HepG2 (cell line): ENCODE measurements at regions not wholly inside any gene's neighbourhood (a gene's known extent, or its start where the extent isn't known, plus 50 kb on each side); places are given as distances from the start of the nearest gene placed in this dataset.

Experiments
- ATAC-seq: fragments of 200-7000 bp; cut with Tn5 transposase; 3 replicates; pipeline ENCODE4 v1.9.1; 2020; ENCODE audit warnings: mild to moderate bottlenecking, moderate library complexity
- BruUV-seq: library from RNA; stranded (reverse); fragments of 400-500 nt; replicated peaks from 2 replicates; lab custom pipeline; 2021; lab: Mats Ljungman, UMichigan
- CTCF ChIA-PET: fragments of 300-600 bp; formaldehyde crosslinking; extraction: SDS; loops from one replicate; lab custom pipeline; 2021; ENCODE audit warnings: low total read pairs, inconsistent platforms, low intra/inter-chr PET ratio; lab: Yijun Ruan, JAX
- POLR2A ChIA-PET: fragments of 350-600 bp; sonication (Branson Sonifier 250); formaldehyde crosslinking; loops from one replicate; lab custom pipeline; 2020; ENCODE audit warnings: antibody characterized with exemption, inconsistent platforms; lab: Yijun Ruan, JAX
- DNase-seq: peaks from one replicate; pipeline ENCODE4 v3.0.0-alpha.2; 2015; ENCODE audit warnings: low spot score
- FAIRE-seq: peaks from 3 replicates; lab custom pipeline; 2011; peaks lifted over from hg19 to GRCh38; lab: Jason Lieb, UNC
- H2AFZ ChIP-seq: one replicate; pipeline ENCODE4 v1.6.1; 2011; ENCODE audit warnings: low read length, inconsistent platforms
- H3K27ac ChIP-seq: fragments of 300-600 bp; 3 replicates; pipeline ENCODE4 v1.8.0; 2011; ENCODE audit warnings: mixed run types, mild to moderate bottlenecking, mixed read lengths, low read length, inconsistent platforms; ENCODE audit not compliant: insufficient read depth; ENCODE audit errors: extremely low read length
- H3K27me3 ChIP-seq, 2 experiments: fragments of 200-600 bp in 1 of 2; 2 replicates in 1 of 2; 3 replicates in 1 of 2; pipeline versions ENCODE4 v1.6.0 to v1.8.0; 2011; ENCODE audit warnings: low read length in 2 of 2, mild to moderate bottlenecking in 2 of 2, moderate library complexity in 2 of 2, inconsistent platforms in 1 of 2; ENCODE audit not compliant: insufficient read depth in 2 of 2, control insufficient read depth in 1 of 2
- H3K36me3 ChIP-seq, 2 experiments: fragments of 200-600 bp in 1 of 2; replicated peaks in 1 of 2; 2 replicates in 1 of 2; 3 replicates in 1 of 2; pipeline versions ENCODE4 v1.5.1 to v1.8.0; 2011; ENCODE audit warnings: low read length in 2 of 2, inconsistent platforms in 1 of 2; ENCODE audit not compliant: insufficient read depth in 2 of 2, control insufficient read depth in 1 of 2
- H3K4me1 ChIP-seq: 2 replicates; pipeline ENCODE4 v1.5.1; 2012; ENCODE audit warnings: low read length, inconsistent platforms; ENCODE audit not compliant: insufficient read depth
- H3K4me2 ChIP-seq: 2 replicates; pipeline ENCODE4 v1.6.0; 2011; ENCODE audit warnings: low read depth, low read length, inconsistent platforms
- H3K4me3 ChIP-seq, 3 experiments: fragments of 200-600 bp in 1 of 3; sonication (generic), shearing (Covaris generic) in 1 of 3; replicated peaks in 1 of 3; 2 replicates each; pipeline ENCODE4 v1.5.1; 2011 to 2016; ENCODE audit warnings: low read length in 3 of 3, inconsistent platforms in 2 of 3, low read depth in 2 of 3, mild to moderate bottlenecking in 2 of 3, control low read depth in 1 of 3, mixed read lengths in 1 of 3; ENCODE audit not compliant: insufficient read depth in 1 of 3
- H3K79me2 ChIP-seq: one replicate; pipeline ENCODE4 v1.6.1; 2011; ENCODE audit warnings: low read length, inconsistent platforms; ENCODE audit not compliant: insufficient read depth
- H3K9ac ChIP-seq: 2 replicates; pipeline ENCODE4 v1.6.0; 2011; ENCODE audit warnings: mild to moderate bottlenecking, low read depth, low read length, inconsistent platforms; ENCODE audit not compliant: insufficient read depth
- H3K9me3 ChIP-seq: 2 replicates; pipeline ENCODE4 v1.5.1; 2012; ENCODE audit warnings: mild to moderate bottlenecking, low read length
- H4K20me1 ChIP-seq: 2 replicates; pipeline ENCODE4 v1.6.0; 2011; ENCODE audit warnings: inconsistent platforms, mild to moderate bottlenecking, low read length, moderate library complexity; ENCODE audit not compliant: insufficient read depth
- ATF1 ChIP-seq: IDR thresholded peaks from 2 replicates; pipeline ENCODE4 v1.6.1; 2016; ENCODE audit warnings: mild to moderate bottlenecking, control low read depth
- FLYWCH1 ChIP-seq: sonication (generic); formaldehyde crosslinking; IDR thresholded peaks from 2 replicates; pipeline ENCODE4 v1.8.1; 2023; ENCODE audit warnings: mild to moderate bottlenecking, missing genetic modification reagents
- HNRNPUL1 ChIP-seq: fragments of 200-400 bp; formaldehyde crosslinking; IDR thresholded peaks from 2 replicates; pipeline ENCODE4 v1.6.1; 2017; ENCODE audit warnings: low read depth, mild to moderate bottlenecking, low read length, moderate library complexity
- JUN ChIP-seq: sonication (generic); formaldehyde crosslinking; IDR thresholded peaks from 2 replicates; pipeline ENCODE4 v1.4.0; 2020; ENCODE audit warnings: mild to moderate bottlenecking, missing genetic modification reagents
- NFKB2 ChIP-seq: sonication (generic); formaldehyde crosslinking; IDR thresholded peaks from 2 replicates; pipeline ENCODE4 v1.4.0; 2020; ENCODE audit warnings: missing genetic modification reagents, borderline replicate concordance
- ONECUT2 ChIP-seq: sonication (generic); formaldehyde crosslinking; IDR thresholded peaks from 2 replicates; pipeline ENCODE4 v1.4.0; 2020; ENCODE audit warnings: missing genetic modification reagents
- POLR2AphosphoS2 ChIP-seq: IDR thresholded peaks from 2 replicates; pipeline ENCODE4 v1.6.1; 2011; ENCODE audit warnings: low read depth, low read length, improper control_type of control experiment
- SNAI1 ChIP-seq: sonication (generic); formaldehyde crosslinking; IDR thresholded peaks from 2 replicates; pipeline ENCODE4 v1.5.0; 2020; ENCODE audit warnings: mild to moderate bottlenecking, missing genetic modification reagents, borderline replicate concordance
- TAF15 ChIP-seq: fragments of 200-400 bp; formaldehyde crosslinking; IDR thresholded peaks from one replicate; pipeline ENCODE4 v1.6.1; 2018; ENCODE audit warnings: mild to moderate bottlenecking, low read depth, low read length; ENCODE audit not compliant: poor library complexity, severe bottlenecking
- TP53 ChIP-seq: sonication (generic); formaldehyde crosslinking; conservative IDR thresholded peaks from 2 replicates; pipeline ENCODE4 v1.4.0; 2020; ENCODE audit warnings: missing genetic modification reagents
- ZFX ChIP-seq: sonication (generic); formaldehyde crosslinking; IDR thresholded peaks from 2 replicates; pipeline ENCODE4 v1.4.0; 2020; ENCODE audit warnings: mild to moderate bottlenecking, low read depth, missing genetic modification reagents, moderate library complexity
- ZNF563 ChIP-seq: sonication (generic); formaldehyde crosslinking; IDR thresholded peaks from 2 replicates; pipeline ENCODE4 v1.8.0; 2022; ENCODE audit warnings: mild to moderate bottlenecking, moderate library complexity, missing genetic modification reagents
- ZSCAN20 ChIP-seq: sonication (generic); formaldehyde crosslinking; IDR thresholded peaks from 2 replicates; pipeline ENCODE4 v1.4.0; 2020; ENCODE audit warnings: missing genetic modification reagents, mild to moderate bottlenecking, borderline replicate concordance
- WGBS: methylation state at CpG from one replicate; pipeline ENCODE4 v1.1.6; 2017; ENCODE audit warnings: low lambda C conversion rate; 5-methylcytosine and 5-hydroxymethylcytosine counted together
- in situ Hi-C: cut with HindIII; loops from 2 replicates; pipeline ENCODE4 v1.10.0; 2017; ENCODE audit warnings: low pct_unique_long_range_greater_than_20kb; ENCODE audit not compliant: extremely low pct_ligation_motif_present
- intact Hi-C: fragments of 100-400 bp; cut with micrococcal nuclease; formaldehyde crosslinking; loops from one replicate; pipeline ENCODE4 v1.10.0; 2022; ENCODE audit not compliant: unreplicated experiment
- TF ChIP-seq, protein P1 (sequence below): sonication (generic); formaldehyde crosslinking; IDR thresholded peaks from 2 replicates; pipeline ENCODE4 v1.5.1; 2020; ENCODE audit warnings: missing genetic modification reagents, mild to moderate bottlenecking, borderline replicate concordance

- TF ChIP-seq TAF15 = no peak
Measured at GRCh38 chr13:88602786-88603777, 931.9 kb downstream of the SLITRK5 start (continued).

GRCh38 chr13:88617176-88617575 lies 946.0 kb downstream of the SLITRK5 start:
- no peak overlapping the region for H3K4me3 ChIP-seq
- H2AFZ ChIP-seq = no peak overlapping the region
- no peaks in the 10 kb centered on the region for H3K4me1 ChIP-seq
- H3K4me2 ChIP-seq = no peak overlapping the region
- POLR2A ChIA-PET = no interaction called here
- no peaks in the 10 kb centered on the region for H3K79me2 ChIP-seq
- peaks cover 49% of the 10 kb centered on the region for H3K9me3 ChIP-seq
- TF ChIP-seq ONECUT2 (CRISPR knock-in tag) = no peak
- no peak for TF ChIP-seq TP53 (CRISPR knock-in tag)
- no peak for TF ChIP-seq ZSCAN20
- intact Hi-C loops = no loop called here
- H3K9ac ChIP-seq = no peak overlapping the region
- WGBS = 1% methylated on average over 3 of the region's 3 CpGs
- BruUV-seq = no TSS peak
- no peaks in the 10 kb centered on the region for H4K20me1 ChIP-seq
- no peak overlapping the region for H3K27ac ChIP-seq
- H3K27me3 ChIP-seq = no peaks in the 10 kb centered on the region
- CTCF ChIA-PET = no interaction called here
- DNase-seq (no peak), ATAC-seq (no peak), FAIRE-seq (no peak)
- in situ Hi-C loops = no loop called here
- no peaks in the 10 kb centered on the region for H3K36me3 ChIP-seq

GRCh38 chr13:88622362-88622973 lies 951.3 kb downstream of the SLITRK5 start:
- no peak for DNase-seq
- no TSS peak for BruUV-seq
- Histone ChIP-seq H3K4me2 (no peak overlapping the region), H3K36me3 (no peaks in the 10 kb centered on the region), H3K4me1 (no peaks in the 10 kb centered on the region), H3K9me3 (peaks cover 51% of the 10 kb centered on the region), H3K27ac (no peak overlapping the region), H3K9ac (no peak overlapping the region), H3K4me3 (no peak overlapping the region), H4K20me1 (no peaks in the 10 kb centered on the region), H2AFZ (no peak overlapping the region), H3K79me2 (no peaks in the 10 kb centered on the region), H3K27me3 (no peaks in the 10 kb centered on the region; a peak in 1 of 5 replicates)
- ChIA-PET CTCF (no interaction called here), POLR2A (no interaction called here)
- in situ Hi-C loops (no loop called here), intact Hi-C loops (no loop called here)
- ATAC-seq = no peak
- WGBS = 13% methylated on average over 1 of the region's 2 CpGs
- no peak for FAIRE-seq
- TF ChIP-seq ZFX (CRISPR knock-in tag) = no peak
- TF ChIP-seq SNAI1 (CRISPR knock-in tag) = no peak
- TF ChIP-seq JUN = no peak
- TF ChIP-seq ATF1 = no peak
- no peak for TF ChIP-seq HNRNPUL1
- TF ChIP-seq ZNF563 (CRISPR knock-in tag) = no peak
- TF ChIP-seq FLYWCH1 (CRISPR knock-in tag) = no peak
- no peak for TF ChIP-seq POLR2AphosphoS2
- no peak for TF ChIP-seq NFKB2 (CRISPR knock-in tag)
- TF ChIP-seq, protein P1, sequence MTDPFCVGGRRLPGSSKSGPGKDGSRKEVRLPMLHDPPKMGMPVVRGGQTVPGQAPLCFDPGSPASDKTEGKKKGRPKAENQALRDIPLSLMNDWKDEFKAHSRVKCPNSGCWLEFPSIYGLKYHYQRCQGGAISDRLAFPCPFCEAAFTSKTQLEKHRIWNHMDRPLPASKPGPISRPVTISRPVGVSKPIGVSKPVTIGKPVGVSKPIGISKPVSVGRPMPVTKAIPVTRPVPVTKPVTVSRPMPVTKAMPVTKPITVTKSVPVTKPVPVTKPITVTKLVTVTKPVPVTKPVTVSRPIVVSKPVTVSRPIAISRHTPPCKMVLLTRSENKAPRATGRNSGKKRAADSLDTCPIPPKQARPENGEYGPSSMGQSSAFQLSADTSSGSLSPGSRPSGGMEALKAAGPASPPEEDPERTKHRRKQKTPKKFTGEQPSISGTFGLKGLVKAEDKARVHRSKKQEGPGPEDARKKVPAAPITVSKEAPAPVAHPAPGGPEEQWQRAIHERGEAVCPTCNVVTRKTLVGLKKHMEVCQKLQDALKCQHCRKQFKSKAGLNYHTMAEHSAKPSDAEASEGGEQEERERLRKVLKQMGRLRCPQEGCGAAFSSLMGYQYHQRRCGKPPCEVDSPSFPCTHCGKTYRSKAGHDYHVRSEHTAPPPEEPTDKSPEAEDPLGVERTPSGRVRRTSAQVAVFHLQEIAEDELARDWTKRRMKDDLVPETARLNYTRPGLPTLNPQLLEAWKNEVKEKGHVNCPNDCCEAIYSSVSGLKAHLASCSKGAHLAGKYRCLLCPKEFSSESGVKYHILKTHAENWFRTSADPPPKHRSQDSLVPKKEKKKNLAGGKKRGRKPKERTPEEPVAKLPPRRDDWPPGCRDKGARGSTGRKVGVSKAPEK (CRISPR knock-in tag) = no peak
